Thymus (tissue), 11 donors: ENCODE measurements at regions not wholly inside any gene's neighbourhood (a gene's known extent, or its start where the extent isn't known, plus 50 kb on each side); places are given as distances from the start of the nearest gene placed in this dataset.

ENCODE experiments used
- DNase-seq, 9 donors: peaks; one replicate each; pipeline ENCODE4 v3.0.0-alpha.2; 2013; ENCODE audit warnings: low spot score in 9 of 9, low read depth in 6 of 9, missing footprints in 1 of 9
- H3K27ac ChIP-seq, 2 donors: one replicate each; pipeline ENCODE4 v1.5.1; 2013; ENCODE audit warnings: control low read depth in 1 of 2, low read depth in 1 of 2, low read length in 1 of 2, mild to moderate bottlenecking in 1 of 2, moderate library complexity in 1 of 2
- H3K27me3 ChIP-seq, 2 donors: one replicate each; pipeline ENCODE4 v1.5.1; 2013; ENCODE audit warnings: low read length in 1 of 2; ENCODE audit not compliant: control insufficient read depth in 2 of 2, insufficient read depth in 1 of 2
- H3K36me3 ChIP-seq, 2 donors: one replicate each; pipeline ENCODE4 v1.5.1; 2013; ENCODE audit warnings: low read length in 1 of 2, mild to moderate bottlenecking in 1 of 2, moderate library complexity in 1 of 2; ENCODE audit not compliant: control insufficient read depth in 2 of 2, insufficient read depth in 2 of 2
- H3K4me1 ChIP-seq, 2 donors: one replicate each; pipeline ENCODE4 v1.5.1; 2013; ENCODE audit warnings: low read length in 2 of 2; ENCODE audit not compliant: control insufficient read depth in 2 of 2, insufficient read depth in 2 of 2
- H3K4me3 ChIP-seq, 2 donors: one replicate each; pipeline ENCODE4 v1.5.1; 2013; ENCODE audit warnings: low read length in 2 of 2, control low read depth in 1 of 2, mild to moderate bottlenecking in 1 of 2
- H3K9me3 ChIP-seq, 2 donors: one replicate each; pipeline ENCODE4 v1.5.1; 2013; ENCODE audit warnings: low read length in 1 of 2, mild to moderate bottlenecking in 1 of 2; ENCODE audit not compliant: control insufficient read depth in 2 of 2, insufficient read depth in 1 of 2
- WGBS: extraction: QIAGEN DNeasy Blood & Tissue Kit; methylation state at CpG from one replicate; pipeline ENCODE4 v1.1.7; 2013; 5-methylcytosine and 5-hydroxymethylcytosine counted together
- donor health status: healthy.

GRCh38 chr20:62557999-62558408 lies 82.2 kb upstream of the GATA5 start:
- Histone ChIP-seq H3K27ac (no peak overlapping the region), H3K36me3 (no peaks in the 10 kb centered on the region), H3K27me3 (peaks cover 13 to 62% of the 10 kb centered on the region in 2 donors), H3K4me1 (peaks cover 0 to 13% of the 10 kb centered on the region in 2 donors), H3K9me3 (no peaks in the 10 kb centered on the region), H3K4me3 (no peak overlapping the region)
- 95% methylated on average over 14 of the region's 14 CpGs for WGBS
- no peak for DNase-seq

- H3K4me1 ChIP-seq: peaks cover 0 to 13% of the 10 kb centered on the region in 2 donors
- no peaks in the 10 kb centered on the region for H3K36me3 ChIP-seq
- peaks cover 9 to 54% of the 10 kb centered on the region in 2 donors for H3K27me3 ChIP-seq
- DNase-seq: no peak
- H3K4me3 ChIP-seq: no peak overlapping the region
- no peaks in the 10 kb centered on the region for H3K9me3 ChIP-seq
- no peak overlapping the region for H3K27ac ChIP-seq
- WGBS: 95% methylated on average over 17 of the region's 17 CpGs
Observed at GRCh38 chr20:62558779-62559178, 83.0 kb upstream of the GATA5 start.

- Histone ChIP-seq H3K4me3 (no peak overlapping the region), H3K9me3 (no peaks in the 10 kb centered on the region), H3K27me3 (peaks cover 9 to 41% of the 10 kb centered on the region in 2 donors), H3K4me1 (peaks cover 0 to 13% of the 10 kb centered on the region in 2 donors), H3K27ac (no peak overlapping the region), H3K36me3 (no peaks in the 10 kb centered on the region)
- no peak for DNase-seq
- WGBS: 84% methylated on average over 6 of the region's 6 CpGs
Observed at GRCh38 chr20:62560162-62560561, 82.1 kb upstream of the SLCO4A1 start.

GRCh38 chr20:62561182-62561581 lies 81.1 kb upstream of the SLCO4A1 start:
- Histone ChIP-seq H3K27ac (no peak overlapping the region), H3K36me3 (no peaks in the 10 kb centered on the region), H3K4me1 (peaks cover 0 to 13% of the 10 kb centered on the region in 2 donors), H3K4me3 (no peak overlapping the region), H3K27me3 (peaks cover 9 to 37% of the 10 kb centered on the region in 2 donors), H3K9me3 (no peaks in the 10 kb centered on the region)
- 37% methylated on average over 15 of the region's 15 CpGs for WGBS
- DNase-seq: no peak

GRCh38 chr20:62561948-62562347 lies 80.4 kb upstream of the SLCO4A1 start:
- H3K27ac ChIP-seq: no peak overlapping the region

GRCh38 chr20:62562831-62563230 lies 79.5 kb upstream of the SLCO4A1 start:
- no peaks in the 10 kb centered on the region for H3K9me3 ChIP-seq

More at GRCh38 chr20:62561948-62562347, 80.4 kb upstream of the SLCO4A1 start:
- no peak overlapping the region for H3K4me3 ChIP-seq
- no peaks in the 10 kb centered on the region for H3K36me3 ChIP-seq
- peaks cover 9 to 34% of the 10 kb centered on the region in 2 donors for H3K27me3 ChIP-seq
- no peaks in the 10 kb centered on the region for H3K9me3 ChIP-seq
- H3K4me1 ChIP-seq: peaks cover 0 to 13% of the 10 kb centered on the region in 2 donors
- no peak for DNase-seq
- 14% methylated on average over 16 of the region's 16 CpGs for WGBS

GRCh38 chr20:62563561-62563960 lies 78.7 kb upstream of the SLCO4A1 start:
- no peak for DNase-seq
- 90% methylated on average over 15 of the region's 15 CpGs for WGBS
- Histone ChIP-seq H3K9me3 (no peaks in the 10 kb centered on the region), H3K27ac (no peak overlapping the region), H3K4me1 (peaks cover 0 to 13% of the 10 kb centered on the region in 2 donors), H3K36me3 (no peaks in the 10 kb centered on the region), H3K4me3 (no peak overlapping the region), H3K27me3 (peaks cover 9 to 31% of the 10 kb centered on the region in 2 donors)

More at GRCh38 chr20:62562831-62563230, 79.5 kb upstream of the SLCO4A1 start:
- 93% methylated on average over 18 of the region's 18 CpGs for WGBS
- no peak overlapping the region for H3K27ac ChIP-seq
- no peaks in the 10 kb centered on the region for H3K36me3 ChIP-seq
- no peak overlapping the region for H3K4me3 ChIP-seq
- no peak for DNase-seq
- H3K4me1 ChIP-seq: peaks cover 0 to 13% of the 10 kb centered on the region in 2 donors
- peaks cover 9 to 31% of the 10 kb centered on the region in 2 donors for H3K27me3 ChIP-seq

GRCh38 chr20:62564456-62565245 lies 77.7 kb upstream of the SLCO4A1 start:
- Histone ChIP-seq H3K27ac (no peak overlapping the region), H3K4me1 (peaks cover 0 to 13% of the 10 kb centered on the region in 2 donors), H3K27me3 (peaks cover 9 to 29% of the 10 kb centered on the region in 2 donors), H3K9me3 (no peaks in the 10 kb centered on the region), H3K4me3 (no peak overlapping the region), H3K36me3 (no peaks in the 10 kb centered on the region)
- DNase-seq: no peak
- WGBS: 95% methylated on average over 42 of the region's 42 CpGs

GRCh38 chr20:62566266-62566665 lies 76.0 kb upstream of the SLCO4A1 start:
- Histone ChIP-seq H3K4me3 (no peak overlapping the region), H3K27me3 (peaks cover 6 to 22% of the 10 kb centered on the region in 2 donors), H3K4me1 (peaks cover 0 to 10% of the 10 kb centered on the region in 2 donors), H3K27ac (no peak overlapping the region), H3K36me3 (no peaks in the 10 kb centered on the region), H3K9me3 (no peaks in the 10 kb centered on the region)
- 96% methylated on average over 11 of the region's 11 CpGs for WGBS
- no peak for DNase-seq
